Esophagus muscularis mucosa (tissue), 4 donors: ENCODE measurements at regions not wholly inside any gene's neighbourhood (a gene's known extent, or its start where the extent isn't known, plus 50 kb on each side); places are given as distances from the start of the nearest gene placed in this dataset.

Source experiments
- DNase-seq: peaks from one replicate; pipeline ENCODE4 v3.0.0-alpha.2; 2017; ENCODE audit errors: extremely low spot score
- H3K27ac ChIP-seq, 4 donors: fragments of 200-600 bp; sonication (generic); replicated peaks in 1 of 4; 1 replicate in 3 of 4; 2 replicates in 1 of 4; pipeline ENCODE4 v1.5.1; 2016 to 2019; ENCODE audit warnings: mild to moderate bottlenecking in 1 of 4
- H3K27me3 ChIP-seq, 4 donors: fragments of 200-600 bp; sonication (generic); one replicate each; pipeline versions ENCODE4 v1.5.1 to v1.6.0; 2016 to 2019
- H3K36me3 ChIP-seq, 4 donors: fragments of 200-600 bp; sonication (generic); one replicate each; pipeline ENCODE4 v1.5.1; 2016 to 2019
- H3K4me1 ChIP-seq, 4 donors: fragments of 200-600 bp; sonication (generic); one replicate each; pipeline ENCODE4 v1.5.1; 2016 to 2019
- H3K4me3 ChIP-seq, 4 donors: fragments of 200-600 bp; sonication (generic); 1 replicate in 2 of 4; 2 replicates in 2 of 4; pipeline ENCODE4 v1.5.1; 2016 to 2019; ENCODE audit warnings: mild to moderate bottlenecking in 4 of 4, moderate library complexity in 1 of 4
- H3K9me3 ChIP-seq, 4 donors: fragments of 200-600 bp; sonication (generic); 1 replicate in 3 of 4; 2 replicates in 1 of 4; pipeline ENCODE4 v1.5.1; 2016 to 2019
- EP300 ChIP-seq: sonication (generic); formaldehyde crosslinking; IDR thresholded peaks from one replicate; pipeline ENCODE4 v1.6.1; 2017; ENCODE audit warnings: antibody characterized with exemption
- POLR2A ChIP-seq: fragments of 450-650 bp; IDR thresholded peaks from one replicate; pipeline ENCODE4 v1.6.1; 2017; ENCODE audit warnings: antibody characterized with exemption, moderate library complexity, mild to moderate bottlenecking, low read depth
- POLR2AphosphoS5 ChIP-seq, 2 donors: sonication (generic); formaldehyde crosslinking; IDR thresholded peaks; one replicate each; pipeline ENCODE4 v1.6.1; 2017; ENCODE audit warnings: antibody characterized with exemption in 2 of 2
- WGBS: methylation state at CpG from one replicate; pipeline ENCODE4 v1.1.5; 2018; 5-methylcytosine and 5-hydroxymethylcytosine counted together
- intact Hi-C: fragments of 100-400 bp; cut with DNase I; formaldehyde crosslinking; loops from one replicate; pipeline ENCODE4 v1.15.1; 2023
- TF ChIP-seq, protein P1 (sequence below), 3 experiments: fragments of 200-600 bp in 2 of 3; fragments of 450-650 bp in 1 of 3; sonication (generic) in 2 of 3; IDR thresholded peaks; one replicate each; pipeline ENCODE4 v1.5.1; 2017 to 2019; ENCODE audit warnings: antibody characterized with exemption in 3 of 3, mild to moderate bottlenecking in 2 of 3, moderate library complexity in 1 of 3

DNA sequence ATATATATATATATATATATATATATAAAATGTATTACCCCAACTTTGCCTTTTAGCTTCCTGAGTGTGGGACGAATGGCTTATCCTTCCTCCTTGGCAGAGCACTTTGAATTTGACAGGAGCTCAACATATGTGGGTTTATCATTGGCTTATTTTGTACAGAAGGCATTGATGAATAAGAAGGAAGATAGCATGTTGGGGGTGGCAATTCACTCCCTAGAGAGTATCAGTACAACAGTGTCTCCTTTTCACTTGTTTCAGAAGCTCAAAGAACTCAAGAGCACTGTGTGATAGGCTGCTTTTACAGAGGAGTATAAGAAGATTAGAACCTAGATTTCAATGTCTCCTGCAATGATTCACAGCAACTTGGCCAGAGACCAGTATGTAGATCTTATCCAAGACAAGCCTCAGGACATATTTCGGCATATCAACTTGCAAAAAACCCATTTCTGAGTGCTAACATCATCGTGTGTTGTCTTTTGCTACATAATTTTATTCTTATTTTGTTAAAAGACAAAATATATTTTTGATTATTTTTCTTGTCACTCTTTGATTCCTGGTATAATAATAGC is 345.8 kb downstream of the SOCS6 start:
- H3K9me3 ChIP-seq: no peaks in the 10 kb centered on the region
- no peak overlapping the region for H3K4me3 ChIP-seq
- 51% methylated on average over 3 of the region's 3 CpGs for WGBS
- TF ChIP-seq POLR2A (no peak), EP300 (no peak), POLR2AphosphoS5 (IDR thresholded peaks at IDR 0.05) (no peak)
- TF ChIP-seq, protein P1, sequence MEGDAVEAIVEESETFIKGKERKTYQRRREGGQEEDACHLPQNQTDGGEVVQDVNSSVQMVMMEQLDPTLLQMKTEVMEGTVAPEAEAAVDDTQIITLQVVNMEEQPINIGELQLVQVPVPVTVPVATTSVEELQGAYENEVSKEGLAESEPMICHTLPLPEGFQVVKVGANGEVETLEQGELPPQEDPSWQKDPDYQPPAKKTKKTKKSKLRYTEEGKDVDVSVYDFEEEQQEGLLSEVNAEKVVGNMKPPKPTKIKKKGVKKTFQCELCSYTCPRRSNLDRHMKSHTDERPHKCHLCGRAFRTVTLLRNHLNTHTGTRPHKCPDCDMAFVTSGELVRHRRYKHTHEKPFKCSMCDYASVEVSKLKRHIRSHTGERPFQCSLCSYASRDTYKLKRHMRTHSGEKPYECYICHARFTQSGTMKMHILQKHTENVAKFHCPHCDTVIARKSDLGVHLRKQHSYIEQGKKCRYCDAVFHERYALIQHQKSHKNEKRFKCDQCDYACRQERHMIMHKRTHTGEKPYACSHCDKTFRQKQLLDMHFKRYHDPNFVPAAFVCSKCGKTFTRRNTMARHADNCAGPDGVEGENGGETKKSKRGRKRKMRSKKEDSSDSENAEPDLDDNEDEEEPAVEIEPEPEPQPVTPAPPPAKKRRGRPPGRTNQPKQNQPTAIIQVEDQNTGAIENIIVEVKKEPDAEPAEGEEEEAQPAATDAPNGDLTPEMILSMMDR (IDR thresholded peaks at IDR 0.05): no peak
- no peaks in the 10 kb centered on the region for H3K27me3 ChIP-seq
- no peak overlapping the region for H3K27ac ChIP-seq
- intact Hi-C loops: no loop called here
- no peaks in the 10 kb centered on the region for H3K36me3 ChIP-seq
- no peak for DNase-seq
- H3K4me1 ChIP-seq: no peaks in the 10 kb centered on the region

DNA sequence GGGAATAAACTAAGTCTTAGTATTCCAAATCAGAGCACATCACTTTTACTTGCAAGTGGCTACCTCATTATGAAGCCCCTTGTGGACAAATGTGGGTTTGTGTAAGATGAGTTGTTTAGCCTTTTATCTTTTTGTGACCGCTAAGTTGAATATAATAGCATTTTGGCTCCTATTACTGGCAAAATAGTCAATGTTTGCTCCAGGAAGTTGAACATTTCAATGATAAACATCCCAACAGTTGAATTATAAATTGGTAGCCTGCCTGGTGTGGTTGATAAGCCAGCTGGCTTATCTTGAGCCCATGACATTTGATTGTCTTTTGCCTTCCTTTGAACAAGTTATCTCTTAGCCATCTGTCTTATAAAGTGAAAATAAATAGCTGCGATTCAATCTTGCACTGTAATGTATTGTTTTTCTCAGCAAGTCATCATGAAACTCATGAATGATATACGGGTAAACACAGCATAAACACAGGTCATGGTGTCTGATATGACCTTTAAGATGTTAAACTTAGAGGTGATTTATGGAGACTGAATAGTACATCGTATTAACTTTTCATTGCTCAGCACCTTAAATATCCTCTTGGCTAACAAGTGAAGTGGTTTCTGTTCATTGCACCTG is 338.4 kb downstream of the SOCS6 start:
- TF ChIP-seq POLR2AphosphoS5 (IDR thresholded peaks at IDR 0.05) (no peak), EP300 (no peak), POLR2A (no peak)
- TF ChIP-seq, protein P1 (IDR thresholded peaks at IDR 0.05): no peak
- intact Hi-C loops: no loop called here
- 33% methylated on average over 4 of the region's 4 CpGs for WGBS

DNA sequence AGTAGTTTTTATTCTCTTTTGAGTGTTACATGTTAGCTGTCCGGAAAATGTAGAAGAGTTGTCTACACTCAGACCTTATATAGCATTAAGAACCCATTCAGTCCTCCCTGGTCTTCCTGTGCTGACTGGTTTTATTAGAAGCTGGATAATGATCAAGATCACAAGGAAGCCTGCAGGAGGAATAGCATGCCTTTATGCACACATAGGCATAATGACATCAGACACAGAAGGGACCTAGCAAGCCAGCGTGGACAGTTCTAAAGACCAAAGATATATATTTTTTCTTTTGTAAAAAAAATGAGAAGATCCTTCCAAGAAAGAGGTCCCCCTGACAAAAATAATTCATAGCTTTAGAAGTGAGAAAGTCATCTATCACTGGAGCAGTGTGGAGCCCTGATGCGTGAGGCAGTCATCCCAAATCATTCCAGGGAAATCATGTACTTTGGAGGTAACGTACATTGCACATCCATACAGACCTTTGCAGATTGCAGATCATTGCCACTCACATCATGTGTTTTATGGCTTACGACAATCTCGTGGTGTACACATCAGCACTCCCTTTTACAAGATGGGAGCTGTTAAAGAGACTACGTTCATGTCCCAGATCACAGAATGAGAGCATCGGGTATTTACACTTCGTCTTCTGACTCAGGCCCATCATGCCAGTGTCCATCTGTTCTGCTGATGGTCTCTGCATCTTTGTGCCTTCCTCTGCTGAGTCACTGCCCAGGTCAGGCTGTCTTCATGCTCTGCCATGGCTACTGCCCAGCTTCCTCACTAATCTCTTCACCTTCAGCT is 334.0 kb downstream of the SOCS6 start:
- Histone ChIP-seq H3K27me3 (no peaks in the 10 kb centered on the region), H3K9me3 (no peaks in the 10 kb centered on the region), H3K36me3 (no peaks in the 10 kb centered on the region), H3K27ac (no peak overlapping the region), H3K4me3 (no peak overlapping the region), H3K4me1 (no peaks in the 10 kb centered on the region)
- no peak for DNase-seq
- intact Hi-C loops: no loop called here
- WGBS: 78% methylated on average over 9 of the region's 9 CpGs
- TF ChIP-seq EP300: no peak

More for the DNA sequence above, 338.4 kb downstream of the SOCS6 start:
- Histone ChIP-seq H3K27me3 (no peaks in the 10 kb centered on the region), H3K27ac (no peak overlapping the region), H3K36me3 (no peaks in the 10 kb centered on the region), H3K9me3 (no peaks in the 10 kb centered on the region), H3K4me3 (no peak overlapping the region), H3K4me1 (no peaks in the 10 kb centered on the region)
- DNase-seq: no peak

- H3K9me3 ChIP-seq: peaks cover 0 to 4% (median 0%) of the 10 kb centered on the region in 4 donors
- no peak overlapping the region for H3K27ac ChIP-seq
- H3K4me1 ChIP-seq: no peaks in the 10 kb centered on the region
- intact Hi-C loops: no loop called here
- no peak overlapping the region for H3K4me3 ChIP-seq
- 31% methylated on average over 4 of the region's 4 CpGs for WGBS
- no peaks in the 10 kb centered on the region for H3K27me3 ChIP-seq
- DNase-seq: no peak
- H3K36me3 ChIP-seq: no peaks in the 10 kb centered on the region
- TF ChIP-seq, protein P1 (IDR thresholded peaks at IDR 0.05): no peak
- TF ChIP-seq EP300 (no peak), POLR2AphosphoS5 (IDR thresholded peaks at IDR 0.05) (no peak), POLR2A (no peak)
Measured at GRCh38 chr18:70621710-70622109, 332.9 kb downstream of the SOCS6 start.

DNA sequence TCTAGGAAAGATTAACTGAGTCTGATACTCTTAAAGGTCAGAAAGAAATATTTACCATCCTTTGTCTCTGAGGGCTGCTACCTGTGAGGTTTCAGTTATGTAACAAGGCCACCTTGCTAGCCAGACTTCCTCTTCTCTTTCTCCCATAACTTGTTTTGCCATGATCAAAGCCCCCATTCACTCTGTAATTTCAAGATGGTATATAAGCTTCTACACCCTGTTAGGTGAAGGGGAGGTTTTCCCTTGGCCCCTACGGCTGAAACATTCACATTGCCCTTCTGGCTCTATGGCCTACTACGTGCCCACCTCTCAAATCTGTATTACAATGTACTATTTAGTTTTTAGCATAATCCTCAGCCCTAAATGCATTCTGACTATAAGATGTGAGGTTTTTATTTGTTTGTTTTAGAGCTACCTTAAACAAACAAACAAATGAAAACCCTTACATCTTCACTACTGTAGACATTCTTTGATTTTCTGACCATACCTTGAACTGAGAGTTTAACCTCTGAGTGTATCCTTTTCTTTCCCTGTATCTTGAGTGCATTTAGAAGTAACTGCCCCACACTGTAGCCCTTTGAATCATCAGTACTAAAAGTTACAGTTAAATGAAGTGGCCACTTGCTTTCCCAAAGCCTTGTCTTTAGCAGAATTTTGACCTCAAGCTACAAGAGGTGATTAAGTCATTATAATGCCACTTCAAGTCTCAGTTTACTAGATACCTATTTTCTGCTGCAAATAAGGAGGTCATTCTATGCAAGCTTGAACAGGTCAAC is 332.2 kb downstream of the SOCS6 start:
- no peak for TF ChIP-seq POLR2AphosphoS5 (IDR thresholded peaks at IDR 0.05)
- no peak for TF ChIP-seq EP300
- TF ChIP-seq, protein P1 (IDR thresholded peaks at IDR 0.05): no peak
- TF ChIP-seq POLR2A: no peak
- no peak for DNase-seq
- WGBS: 65% methylated on average over 2 of the region's 2 CpGs
- peaks cover 0 to 4% (median 2%) of the 10 kb centered on the region in 4 donors for H3K9me3 ChIP-seq
- H3K4me1 ChIP-seq: no peaks in the 10 kb centered on the region
- no peak overlapping the region for H3K4me3 ChIP-seq
- no peak overlapping the region for H3K27ac ChIP-seq
- H3K36me3 ChIP-seq: no peaks in the 10 kb centered on the region
- intact Hi-C loops: no loop called here
- H3K27me3 ChIP-seq: no peaks in the 10 kb centered on the region
